HG02973 (cell line): ENCODE measurements at regions not wholly inside any gene's neighbourhood (a gene's known extent, or its start where the extent isn't known, plus 50 kb on each side); places are given as distances from the start of the nearest gene placed in this dataset.
"Not testable (repeated sequence)": the region's sequence is repeated elsewhere in the genome, so short reads cannot be mapped to it uniquely, and the experiment has no call there.

Experiments
- ATAC-seq: cut with Tn5 transposase; IDR thresholded peaks from one replicate; pipeline ENCODE4 v1.9.1; 2021; ENCODE audit warnings: moderate library complexity; ENCODE audit not compliant: unreplicated experiment

- no peak for ATAC-seq
Measured at GRCh38 chr13:34721631-34722595, 220.2 kb upstream of the NBEA start.

GRCh38 chr13:34722922-34723321 lies 219.1 kb upstream of the NBEA start:
- ATAC-seq = no peak

- ATAC-seq = no peak
Measured at GRCh38 chr13:34730961-34731360, 211.1 kb upstream of the NBEA start.

GRCh38 chr13:34731486-34731885 lies 210.6 kb upstream of the NBEA start:
- ATAC-seq = no peak

- no peak for ATAC-seq
Measured at GRCh38 chr13:34733721-34734120, 208.3 kb upstream of the NBEA start.

GRCh38 chr13:34734932-34735331 lies 207.1 kb upstream of the NBEA start:
- no peak for ATAC-seq

GRCh38 chr13:34738254-34738992 lies 203.6 kb upstream of the NBEA start:
- no peak for ATAC-seq

- ATAC-seq = not testable (repeated sequence)
Measured at GRCh38 chr13:34747056-34747455, 195.0 kb upstream of the NBEA start.

GRCh38 chr13:34747507-34747906 lies 194.6 kb upstream of the NBEA start:
- no peak for ATAC-seq

GRCh38 chr13:34748073-34748472 lies 194.0 kb upstream of the NBEA start:
- ATAC-seq = no peak

GRCh38 chr13:34748596-34748995 lies 193.5 kb upstream of the NBEA start:
- ATAC-seq = peak; percentile 36

- ATAC-seq = no peak
Measured at GRCh38 chr13:34749046-34749445, 193.0 kb upstream of the NBEA start.

GRCh38 chr13:34750078-34750931 lies 191.8 kb upstream of the NBEA start:
- ATAC-seq = peak; percentile 66

GRCh38 chr13:34751044-34751443 lies 191.0 kb upstream of the NBEA start:
- no peak for ATAC-seq

- ATAC-seq = no peak
Measured at GRCh38 chr13:34751492-34751891, 190.6 kb upstream of the NBEA start.

GRCh38 chr13:34752283-34752960 lies 189.6 kb upstream of the NBEA start:
- no peak for ATAC-seq

- no peak for ATAC-seq
Measured at GRCh38 chr13:34756136-34756535, 185.9 kb upstream of the NBEA start.

GRCh38 chr13:34756572-34756971 lies 185.5 kb upstream of the NBEA start:
- no peak for ATAC-seq

- no peak for ATAC-seq
Measured at GRCh38 chr13:34757441-34757840, 184.6 kb upstream of the NBEA start.

- no peak for ATAC-seq
Measured at GRCh38 chr13:34758628-34759027, 183.4 kb upstream of the NBEA start.
